Stomach (tissue), 4 donors: ENCODE measurements at regions not wholly inside any gene's neighbourhood (a gene's known extent, or its start where the extent isn't known, plus 50 kb on each side); places are given as distances from the start of the nearest gene placed in this dataset.

Experiments
- POLR2A ChIP-seq, 4 donors: fragments of 450-650 bp; IDR thresholded peaks; one replicate each; pipeline ENCODE4 v1.6.1; 2016; ENCODE audit warnings: antibody characterized with exemption in 4 of 4, control low read depth in 2 of 4, mild to moderate bottlenecking in 1 of 4, moderate library complexity in 1 of 4
- POLR2AphosphoS5 ChIP-seq, 3 donors: sonication (generic); formaldehyde crosslinking; IDR thresholded peaks; one replicate each; pipeline ENCODE4 v1.6.1; 2016; ENCODE audit warnings: antibody characterized with exemption in 3 of 3
- TF ChIP-seq, protein P1 (sequence below), 7 experiments: fragments of 450-650 bp in 4 of 7; fragments of 200-600 bp in 3 of 7; sonication (generic) in 3 of 7; IDR thresholded peaks; one replicate each; pipeline ENCODE4 v1.5.1; 2016 to 2019; ENCODE audit warnings: antibody characterized with exemption in 7 of 7, control low read depth in 2 of 7, mild to moderate bottlenecking in 1 of 7

DNA sequence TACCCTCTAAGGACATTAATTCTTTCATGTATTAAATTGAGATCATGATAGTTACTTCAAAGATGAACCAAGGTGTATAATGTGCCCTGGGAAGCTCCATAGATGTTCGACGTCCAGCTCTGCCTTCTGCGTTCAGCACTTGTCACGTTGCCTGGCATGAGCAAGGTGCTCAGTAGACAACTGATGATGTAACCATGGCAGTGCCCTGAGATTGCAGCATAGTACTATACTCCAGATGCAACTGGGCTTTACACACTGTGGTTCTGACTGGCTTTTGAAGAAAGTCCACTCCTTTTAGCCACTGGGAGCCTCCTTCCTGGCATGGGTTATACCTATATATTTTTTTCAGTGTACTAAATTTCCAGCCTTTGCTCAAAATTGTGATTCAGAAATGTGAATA is 355.8 kb upstream of the SORCS1 start:
- TF ChIP-seq, protein P1, sequence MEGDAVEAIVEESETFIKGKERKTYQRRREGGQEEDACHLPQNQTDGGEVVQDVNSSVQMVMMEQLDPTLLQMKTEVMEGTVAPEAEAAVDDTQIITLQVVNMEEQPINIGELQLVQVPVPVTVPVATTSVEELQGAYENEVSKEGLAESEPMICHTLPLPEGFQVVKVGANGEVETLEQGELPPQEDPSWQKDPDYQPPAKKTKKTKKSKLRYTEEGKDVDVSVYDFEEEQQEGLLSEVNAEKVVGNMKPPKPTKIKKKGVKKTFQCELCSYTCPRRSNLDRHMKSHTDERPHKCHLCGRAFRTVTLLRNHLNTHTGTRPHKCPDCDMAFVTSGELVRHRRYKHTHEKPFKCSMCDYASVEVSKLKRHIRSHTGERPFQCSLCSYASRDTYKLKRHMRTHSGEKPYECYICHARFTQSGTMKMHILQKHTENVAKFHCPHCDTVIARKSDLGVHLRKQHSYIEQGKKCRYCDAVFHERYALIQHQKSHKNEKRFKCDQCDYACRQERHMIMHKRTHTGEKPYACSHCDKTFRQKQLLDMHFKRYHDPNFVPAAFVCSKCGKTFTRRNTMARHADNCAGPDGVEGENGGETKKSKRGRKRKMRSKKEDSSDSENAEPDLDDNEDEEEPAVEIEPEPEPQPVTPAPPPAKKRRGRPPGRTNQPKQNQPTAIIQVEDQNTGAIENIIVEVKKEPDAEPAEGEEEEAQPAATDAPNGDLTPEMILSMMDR (IDR thresholded peaks at IDR 0.05), result no peak
- TF ChIP-seq POLR2AphosphoS5 (IDR thresholded peaks at IDR 0.05), result no peak
- no peak for TF ChIP-seq POLR2A (IDR thresholded peaks at IDR 0.05)
